ENCODE measurements at regions not wholly inside any gene's neighbourhood (a gene's known extent, or its start where the extent isn't known, plus 50 kb on each side); places are given as distances from the start of the nearest gene placed in this dataset.

DNA sequence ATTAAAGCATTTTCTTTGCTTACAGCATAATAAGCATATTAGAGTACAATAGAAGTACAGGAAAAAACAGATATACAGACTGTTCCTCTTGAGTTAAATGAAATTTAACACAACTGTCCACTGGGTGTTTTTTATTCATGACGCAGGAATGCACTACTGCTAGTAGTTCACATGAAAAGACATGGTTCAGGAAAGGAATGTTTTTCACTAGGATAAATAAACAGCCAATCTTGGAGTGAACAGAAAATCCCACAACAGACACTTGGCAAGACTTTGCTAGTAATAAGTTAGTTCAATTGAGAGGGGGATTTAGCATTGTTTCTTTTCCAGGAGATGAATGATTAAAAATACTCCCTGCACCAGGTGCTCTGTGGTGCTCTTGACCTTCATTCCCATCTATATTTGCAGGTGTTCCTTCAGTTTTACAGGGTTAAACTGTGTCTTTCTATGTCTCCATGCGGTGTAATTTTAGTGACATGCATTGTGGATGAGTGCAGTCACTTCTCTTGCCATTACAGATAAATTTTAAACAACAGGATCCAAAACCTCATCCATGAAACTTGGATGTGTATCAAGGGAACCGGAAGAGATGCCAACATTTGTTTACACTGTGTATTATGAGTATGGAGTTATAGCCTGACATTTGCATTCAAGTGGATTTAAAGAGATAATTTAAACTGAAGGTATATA is 796.6 kb downstream of the DSC3 start:
- Histone ChIP-seq H3K79me2 (ENCODE audit: control insufficient read depth, insufficient read depth, low read length) (no peaks in the 10 kb centered on the region), H3K27me3 (replicated peaks in 1 of 4; ENCODE audit: control extremely low read depth in 1 of 4, control insufficient read depth in 3 of 4, insufficient read depth in 4 of 4, low read length in 3 of 4) (no peaks in the 10 kb centered on the region), H2AFZ (ENCODE audit: insufficient read depth, low read depth, low read length, poor library complexity, severe bottlenecking) (no peak overlapping the region), H3K4me1 (ENCODE audit: control insufficient read depth in 2 of 2, insufficient read depth in 2 of 2, low read length in 2 of 2) (no peaks in the 10 kb centered on the region), H3K27ac (ENCODE audit: low read length in 2 of 2) (no peak overlapping the region), H3K4me2 (replicated peaks; ENCODE audit: low read depth, low read length, poor library complexity, severe bottlenecking) (no peak overlapping the region), H3K36me3 (replicated peaks in 1 of 2; ENCODE audit: control extremely low read depth in 1 of 2, control insufficient read depth in 1 of 2, extremely low read depth in 1 of 2, insufficient read depth in 2 of 2, low read length in 1 of 2) (no peaks in the 10 kb centered on the region), H3K9ac (ENCODE audit: low read length) (no peak overlapping the region), H3K4me3 (ENCODE audit: control extremely low read depth in 1 of 5, extremely low read depth in 1 of 5, insufficient read depth in 1 of 5, low read depth in 2 of 5, low read length in 4 of 5) (no peak overlapping the region), H4K20me1 (ENCODE audit: control insufficient read depth, insufficient read depth, low read length, poor library complexity, severe bottlenecking) (no peaks in the 10 kb centered on the region), H3K9me3 (ENCODE audit: control extremely low read depth in 1 of 3, control insufficient read depth in 2 of 3, insufficient read depth in 1 of 3, low read length in 2 of 3) (no peaks in the 10 kb centered on the region)
- ChIA-PET POLR2A (no interaction called here), CTCF (no interaction called here)
- no peak overlapping the region for H3K4me3 Mint-ChIP-seq
- no peaks in the 10 kb centered on the region for H3K4me1 Mint-ChIP-seq
- H3K27me3 Mint-ChIP-seq, result no peaks in the 10 kb centered on the region
- H3K9me3 Mint-ChIP-seq (ENCODE audit: insufficient read depth), result peaks cover 5% of the 10 kb centered on the region
- no peak for DNase-seq
- no peak for TF ChIP-seq EZH2 (IDR thresholded peaks at IDR 0.05; ENCODE audit: borderline replicate concordance, insufficient read depth, low read depth, low read length, poor library complexity, severe bottlenecking)
- TF ChIP-seq, protein P1, sequence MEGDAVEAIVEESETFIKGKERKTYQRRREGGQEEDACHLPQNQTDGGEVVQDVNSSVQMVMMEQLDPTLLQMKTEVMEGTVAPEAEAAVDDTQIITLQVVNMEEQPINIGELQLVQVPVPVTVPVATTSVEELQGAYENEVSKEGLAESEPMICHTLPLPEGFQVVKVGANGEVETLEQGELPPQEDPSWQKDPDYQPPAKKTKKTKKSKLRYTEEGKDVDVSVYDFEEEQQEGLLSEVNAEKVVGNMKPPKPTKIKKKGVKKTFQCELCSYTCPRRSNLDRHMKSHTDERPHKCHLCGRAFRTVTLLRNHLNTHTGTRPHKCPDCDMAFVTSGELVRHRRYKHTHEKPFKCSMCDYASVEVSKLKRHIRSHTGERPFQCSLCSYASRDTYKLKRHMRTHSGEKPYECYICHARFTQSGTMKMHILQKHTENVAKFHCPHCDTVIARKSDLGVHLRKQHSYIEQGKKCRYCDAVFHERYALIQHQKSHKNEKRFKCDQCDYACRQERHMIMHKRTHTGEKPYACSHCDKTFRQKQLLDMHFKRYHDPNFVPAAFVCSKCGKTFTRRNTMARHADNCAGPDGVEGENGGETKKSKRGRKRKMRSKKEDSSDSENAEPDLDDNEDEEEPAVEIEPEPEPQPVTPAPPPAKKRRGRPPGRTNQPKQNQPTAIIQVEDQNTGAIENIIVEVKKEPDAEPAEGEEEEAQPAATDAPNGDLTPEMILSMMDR (IDR thresholded peaks at IDR 0.05), result no peak
- intact Hi-C loops (cut with micrococcal nuclease), result no loop called here
- H3K27ac Mint-ChIP-seq, result no peak overlapping the region
- WGBS (ENCODE audit: insufficient coverage), result no CpG with 5 or more reads among the region's 3 CpGs
- no peak for ATAC-seq (ENCODE audit: low read depth)

DNA sequence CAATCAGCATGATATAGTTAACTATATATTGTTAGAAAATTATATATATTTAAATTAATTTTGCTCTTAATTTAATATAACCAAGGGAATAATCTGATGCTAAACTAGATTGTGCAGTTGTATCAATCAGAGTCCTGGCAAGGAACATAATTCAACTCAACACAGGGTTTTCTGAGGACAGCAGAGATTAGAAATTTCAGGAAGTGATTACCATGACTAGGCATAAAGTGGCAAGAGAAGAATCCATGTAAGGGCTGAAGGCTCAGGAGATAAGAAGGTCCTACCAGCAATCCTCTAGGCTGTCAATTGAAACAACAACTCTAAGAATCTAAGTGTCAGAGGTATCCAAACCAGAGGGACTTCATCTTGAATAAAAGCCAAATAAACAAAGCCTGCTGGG is 807.8 kb downstream of the DSC3 start:
- TF ChIP-seq EZH2 (IDR thresholded peaks at IDR 0.05; ENCODE audit: borderline replicate concordance, insufficient read depth, low read depth, low read length, poor library complexity, severe bottlenecking), result no peak
- TF ChIP-seq, protein P1 (IDR thresholded peaks at IDR 0.05), result no peak
- Histone ChIP-seq H3K4me1 (ENCODE audit: control insufficient read depth in 2 of 2, insufficient read depth in 2 of 2, low read length in 2 of 2) (no peaks in the 10 kb centered on the region), H3K27me3 (replicated peaks in 1 of 4; ENCODE audit: control extremely low read depth in 1 of 4, control insufficient read depth in 3 of 4, insufficient read depth in 4 of 4, low read length in 3 of 4) (no peaks in the 10 kb centered on the region), H2AFZ (ENCODE audit: insufficient read depth, low read depth, low read length, poor library complexity, severe bottlenecking) (no peak overlapping the region), H3K4me2 (replicated peaks; ENCODE audit: low read depth, low read length, poor library complexity, severe bottlenecking) (no peak overlapping the region), H3K79me2 (ENCODE audit: control insufficient read depth, insufficient read depth, low read length) (no peaks in the 10 kb centered on the region), H3K36me3 (replicated peaks in 1 of 2; ENCODE audit: control extremely low read depth in 1 of 2, control insufficient read depth in 1 of 2, extremely low read depth in 1 of 2, insufficient read depth in 2 of 2, low read length in 1 of 2) (no peaks in the 10 kb centered on the region), H3K9me3 (ENCODE audit: control extremely low read depth in 1 of 3, control insufficient read depth in 2 of 3, insufficient read depth in 1 of 3, low read length in 2 of 3) (no peaks in the 10 kb centered on the region), H3K4me3 (ENCODE audit: control extremely low read depth in 1 of 5, extremely low read depth in 1 of 5, insufficient read depth in 1 of 5, low read depth in 2 of 5, low read length in 4 of 5) (no peak overlapping the region), H3K27ac (ENCODE audit: low read length in 2 of 2) (no peak overlapping the region), H4K20me1 (ENCODE audit: control insufficient read depth, insufficient read depth, low read length, poor library complexity, severe bottlenecking) (no peaks in the 10 kb centered on the region), H3K9ac (ENCODE audit: low read length) (no peak overlapping the region)
- POLR2A ChIA-PET, result no interaction called here
- no peak for DNase-seq
- Mint-ChIP-seq H3K9me3 (ENCODE audit: insufficient read depth) (no peaks in the 10 kb centered on the region), H3K4me3 (no peak overlapping the region), H3K4me1 (no peaks in the 10 kb centered on the region), H3K27ac (no peak overlapping the region), H3K27me3 (no peaks in the 10 kb centered on the region)
- CTCF ChIA-PET, result no interaction called here
- intact Hi-C loops (cut with micrococcal nuclease), result no loop called here
- ATAC-seq (ENCODE audit: low read depth), result no peak

Measured in B cell (primary cell).